ENCODE measurements at regions not wholly inside any gene's neighbourhood (a gene's known extent, or its start where the extent isn't known, plus 50 kb on each side); places are given as distances from the start of the nearest gene placed in this dataset.

GRCh38 chr12:77500089-77500488 is 330.6 kb upstream of the NAV3 start:
- H3K27ac ChIP-seq (ENCODE audit: extremely low read depth, low read depth, low read length), result no peak overlapping the region
- H2AFZ ChIP-seq (ENCODE audit: low read depth, low read length), result no peak overlapping the region
- no peak overlapping the region for H3K4me3 ChIP-seq
- TF ChIP-seq ZNF232 (CRISPR knock-in tag; IDR thresholded peaks at IDR 0.05) (no peak), ZNF511 (CRISPR knock-in tag; IDR thresholded peaks at IDR 0.05) (no peak), KDM4B (IDR thresholded peaks at IDR 0.05; ENCODE audit: borderline replicate concordance in 2 of 2, low read depth in 1 of 2) (no peak), ILF3 (IDR thresholded peaks at IDR 0.05; ENCODE audit: borderline replicate concordance) (no peak), TAF1 (IDR thresholded peaks at IDR 0.05; ENCODE audit: control insufficient read depth, extremely low read depth, insufficient read depth, low read length, severe bottlenecking) (no peak), ZBTB43 (CRISPR knock-in tag; IDR thresholded peaks at IDR 0.05) (no peak), ZNF57 (CRISPR knock-in tag; IDR thresholded peaks at IDR 0.05) (no peak), RNF2 (IDR thresholded peaks at IDR 0.05) (no peak), HNRNPUL1 (IDR thresholded peaks at IDR 0.05; ENCODE audit: low read length) (no peak), E2F6 (IDR thresholded peaks at IDR 0.05; ENCODE audit: borderline replicate concordance in 1 of 2, extremely low read depth in 1 of 2, insufficient read depth in 1 of 2, insufficient read length in 1 of 2, low read depth in 1 of 2, low read length in 1 of 2, poor library complexity in 1 of 2, severe bottlenecking in 1 of 2) (no peak), MLLT1 (IDR thresholded peaks at IDR 0.05) (no peak), ZNF124 (CRISPR knock-in tag; IDR thresholded peaks at IDR 0.05) (no peak), CHCHD3 (CRISPR knock-in tag; IDR thresholded peaks at IDR 0.05) (no peak), RAD51 (IDR thresholded peaks at IDR 0.05; ENCODE audit: borderline replicate concordance, low read depth) (no peak), ARNT (IDR thresholded peaks at IDR 0.05) (no peak), ZBTB26 (CRISPR knock-in tag; IDR thresholded peaks at IDR 0.05) (no peak), MAX (CRISPR knock-in tag; IDR thresholded peaks at IDR 0.05) (no peak), TAF7 (tag; IDR thresholded peaks at IDR 0.05) (no peak)
- no peaks in the 10 kb centered on the region for H4K20me1 ChIP-seq (replicated peaks; ENCODE audit: control insufficient read depth, insufficient read depth, low read length)
- CTCF ChIA-PET (ENCODE audit: low intra/inter-chr PET ratio), result no interaction called here
- H3K4me1 ChIP-seq (replicated peaks in 1 of 2; ENCODE audit: control insufficient read depth in 2 of 2, insufficient read depth in 2 of 2, low read length in 2 of 2), result no peaks in the 10 kb centered on the region
- H3K79me2 ChIP-seq (ENCODE audit: control insufficient read depth, insufficient read depth, low read length), result no peaks in the 10 kb centered on the region
- intact Hi-C loops (cut with micrococcal nuclease), result no loop called here
- in situ Hi-C loops (cut with MboI), result no loop called here
- FAIRE-seq (no peak), ATAC-seq (no peak), DNase-seq (ENCODE audit: extremely low read depth in 1 of 4, low spot score in 3 of 4) (no peak)
- POLR2A ChIA-PET, result no interaction called here
- 0 out of 2 replicates have a peak, but pooled peaks cover 3% of the 10 kb centered on the region for H3K9me3 ChIP-seq (replicated peaks; ENCODE audit: control insufficient read depth, insufficient read depth, low read depth, low read length)
- H3K9ac ChIP-seq (ENCODE audit: insufficient read depth in 1 of 2, low read depth in 2 of 2, low read length in 2 of 2), result no peak overlapping the region
- no peaks in the 10 kb centered on the region for H3K27me3 ChIP-seq (ENCODE audit: control insufficient read depth in 2 of 2, insufficient read depth in 2 of 2, low read length in 2 of 2)
- no TSS peak for BruUV-seq (replicated peaks)
- no peak overlapping the region for H3K4me2 ChIP-seq (ENCODE audit: insufficient read depth, low read length)
- H3K36me3 ChIP-seq (ENCODE audit: control insufficient read depth, insufficient read depth, low read length), result no peaks in the 10 kb centered on the region
- no peaks in the 10 kb centered on the region for H3K9me1 ChIP-seq (ENCODE audit: control insufficient read depth, insufficient read depth, low read length)
